NCI-H510A (cell line): ENCODE measurements at regions not wholly inside any gene's neighbourhood (a gene's known extent, or its start where the extent isn't known, plus 50 kb on each side); places are given as distances from the start of the nearest gene placed in this dataset.

Source experiments
- DNase-seq: peaks from one replicate; lab custom pipeline; 2025; lab: John Stamatoyannopoulos, UW

DNA sequence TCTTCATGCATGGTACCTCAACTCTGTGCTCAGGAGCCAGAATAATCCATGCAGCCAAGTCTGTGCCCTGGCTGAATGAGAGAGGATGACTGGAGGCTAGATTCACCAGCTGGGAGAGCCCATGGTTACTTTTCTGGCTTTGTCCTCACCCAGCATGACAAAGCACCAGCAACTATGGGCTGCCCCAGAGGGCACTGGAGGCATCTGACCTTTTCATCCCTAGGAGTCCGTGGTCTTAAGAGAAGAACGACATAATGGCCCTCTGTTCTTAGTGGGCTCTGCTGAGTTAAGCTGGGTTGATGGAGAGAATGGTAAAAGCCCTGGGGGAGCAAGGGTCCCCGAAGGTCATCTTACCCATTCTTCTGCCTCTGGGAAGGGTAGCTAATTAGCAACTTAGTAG is 54.6 kb upstream of the TNP1 start:
- no peak for DNase-seq

DNA sequence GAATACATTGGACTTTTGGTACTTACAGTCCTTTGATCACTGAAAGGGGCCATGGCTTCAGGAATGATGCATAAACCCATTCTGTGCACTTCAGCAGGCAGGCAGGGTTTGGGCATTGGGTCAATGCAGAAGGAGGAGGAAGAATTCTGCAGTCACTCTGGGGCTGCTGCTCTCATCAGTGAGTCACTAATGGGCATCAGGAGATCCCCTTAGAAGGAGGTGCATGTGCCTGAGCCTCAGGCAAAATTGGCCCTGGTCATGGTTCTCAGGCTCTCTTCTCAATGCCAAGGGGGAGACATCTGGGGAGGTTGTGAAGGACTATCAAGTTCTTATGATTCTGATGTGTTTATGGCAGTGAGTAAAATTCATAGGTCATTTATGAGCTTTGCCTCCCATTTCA is 52.0 kb upstream of the TNP1 start:
- DNase-seq = no peak

DNA sequence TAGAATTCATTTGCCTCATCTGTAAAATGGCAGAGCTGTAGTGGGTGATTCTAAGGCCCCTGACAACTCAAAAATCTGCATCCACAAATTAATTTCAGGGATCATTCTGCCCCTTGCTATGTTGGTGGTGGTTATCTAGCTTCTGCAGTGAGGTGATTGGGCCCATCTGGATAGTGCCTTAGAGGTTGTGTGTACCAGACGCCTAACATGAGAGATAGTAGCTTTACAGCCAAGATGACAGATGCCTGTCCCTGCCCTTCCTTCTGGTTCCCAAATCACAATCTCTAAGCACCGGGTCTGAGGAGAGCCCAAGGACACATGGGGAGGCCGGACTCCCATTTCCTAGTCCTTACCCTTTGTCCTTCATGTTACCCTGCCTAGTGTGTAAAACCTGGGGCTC is 51.1 kb upstream of the TNP1 start:
- DNase-seq = no peak

DNA sequence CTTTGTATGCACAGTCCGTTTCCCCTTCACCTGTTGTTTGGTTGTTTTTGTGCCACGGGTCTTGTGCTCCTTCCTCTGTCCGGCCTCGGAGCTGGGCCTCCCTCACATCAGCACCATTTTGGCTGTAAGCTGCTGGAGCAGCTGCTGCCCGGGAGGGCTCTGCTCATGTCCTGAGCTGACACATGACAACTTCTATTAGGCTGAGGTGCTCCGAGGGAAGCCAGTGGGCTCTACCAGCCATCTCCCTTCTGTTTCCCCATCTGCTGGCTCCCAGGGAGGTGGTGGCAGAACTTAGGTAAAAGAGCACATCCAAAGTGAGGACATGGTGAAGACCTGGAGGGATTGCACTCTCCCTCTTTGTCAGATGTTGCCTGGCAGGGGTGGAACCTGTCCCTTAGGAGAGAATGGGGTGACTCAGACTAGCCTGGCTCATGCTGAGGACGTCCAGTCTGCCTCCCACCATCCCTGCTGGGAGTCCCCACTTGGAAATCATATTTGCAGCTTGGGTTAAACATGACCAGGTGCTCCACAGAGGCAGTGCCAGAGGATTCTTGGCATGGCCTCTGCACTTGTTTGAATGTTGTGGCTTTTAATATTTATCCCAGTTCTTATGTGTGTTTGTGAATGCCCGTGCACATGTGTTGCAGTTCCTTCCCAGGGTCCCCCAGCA is 49.8 kb upstream of the TNP1 start:
- no peak for DNase-seq
